ENCODE measurements at regions not wholly inside any gene's neighbourhood (a gene's known extent, or its start where the extent isn't known, plus 50 kb on each side); places are given as distances from the start of the nearest gene placed in this dataset.

GRCh38 chr11:81022057-81022456, 1581.2 kb upstream of the TENM4 start:
- TF ChIP-seq ARNTL (CRISPR knock-in tag; IDR thresholded peaks at IDR 0.05; ENCODE audit: borderline replicate concordance, low read depth) (no peak), TSHZ2 (CRISPR knock-in tag; IDR thresholded peaks at IDR 0.05) (no peak), PATZ1 (CRISPR knock-in tag; IDR thresholded peaks at IDR 0.05; ENCODE audit: borderline replicate concordance) (no peak), ESRRG (CRISPR knock-in tag; IDR thresholded peaks at IDR 0.05) (no peak)

All from SK-N-SH treated with all-trans-retinoic acid at 6 μM for 48 hours (cell line).